ENCODE measurements at regions not wholly inside any gene's neighbourhood (a gene's known extent, or its start where the extent isn't known, plus 50 kb on each side); places are given as distances from the start of the nearest gene placed in this dataset.

- H3K27me3 Mint-ChIP-seq: no peaks in the 10 kb centered on the region
- Histone ChIP-seq H3K36me3 (replicated peaks in 1 of 2; ENCODE audit: control extremely low read depth in 1 of 2, control insufficient read depth in 1 of 2, extremely low read depth in 1 of 2, insufficient read depth in 2 of 2, low read length in 1 of 2) (no peaks in the 10 kb centered on the region), H3K79me2 (ENCODE audit: control insufficient read depth, insufficient read depth, low read length) (no peaks in the 10 kb centered on the region), H3K27ac (ENCODE audit: low read length in 2 of 2) (no peak overlapping the region), H4K20me1 (ENCODE audit: control insufficient read depth, insufficient read depth, low read length, poor library complexity, severe bottlenecking) (no peaks in the 10 kb centered on the region), H2AFZ (ENCODE audit: insufficient read depth, low read depth, low read length, poor library complexity, severe bottlenecking) (no peak overlapping the region), H3K4me1 (ENCODE audit: control insufficient read depth in 2 of 2, insufficient read depth in 2 of 2, low read length in 2 of 2) (no peaks in the 10 kb centered on the region), H3K4me3 (ENCODE audit: control extremely low read depth in 1 of 5, extremely low read depth in 1 of 5, insufficient read depth in 1 of 5, low read depth in 2 of 5, low read length in 4 of 5) (no peak overlapping the region), H3K27me3 (replicated peaks in 1 of 4; ENCODE audit: control extremely low read depth in 1 of 4, control insufficient read depth in 3 of 4, insufficient read depth in 4 of 4, low read length in 3 of 4) (no peaks in the 10 kb centered on the region), H3K9me3 (ENCODE audit: control extremely low read depth in 1 of 3, control insufficient read depth in 2 of 3, insufficient read depth in 1 of 3, low read length in 2 of 3) (peaks cover 0 to 4% (median 0%) of the 10 kb centered on the region in 3 donors), H3K4me2 (replicated peaks; ENCODE audit: low read depth, low read length, poor library complexity, severe bottlenecking) (no peak overlapping the region), H3K9ac (ENCODE audit: low read length) (no peak overlapping the region)
- intact Hi-C loops (cut with micrococcal nuclease): no loop called here
- H3K4me3 Mint-ChIP-seq: no peak overlapping the region
- no peak for TF ChIP-seq EZH2 (IDR thresholded peaks at IDR 0.05; ENCODE audit: borderline replicate concordance, insufficient read depth, low read depth, low read length, poor library complexity, severe bottlenecking)
- TF ChIP-seq, protein P1, sequence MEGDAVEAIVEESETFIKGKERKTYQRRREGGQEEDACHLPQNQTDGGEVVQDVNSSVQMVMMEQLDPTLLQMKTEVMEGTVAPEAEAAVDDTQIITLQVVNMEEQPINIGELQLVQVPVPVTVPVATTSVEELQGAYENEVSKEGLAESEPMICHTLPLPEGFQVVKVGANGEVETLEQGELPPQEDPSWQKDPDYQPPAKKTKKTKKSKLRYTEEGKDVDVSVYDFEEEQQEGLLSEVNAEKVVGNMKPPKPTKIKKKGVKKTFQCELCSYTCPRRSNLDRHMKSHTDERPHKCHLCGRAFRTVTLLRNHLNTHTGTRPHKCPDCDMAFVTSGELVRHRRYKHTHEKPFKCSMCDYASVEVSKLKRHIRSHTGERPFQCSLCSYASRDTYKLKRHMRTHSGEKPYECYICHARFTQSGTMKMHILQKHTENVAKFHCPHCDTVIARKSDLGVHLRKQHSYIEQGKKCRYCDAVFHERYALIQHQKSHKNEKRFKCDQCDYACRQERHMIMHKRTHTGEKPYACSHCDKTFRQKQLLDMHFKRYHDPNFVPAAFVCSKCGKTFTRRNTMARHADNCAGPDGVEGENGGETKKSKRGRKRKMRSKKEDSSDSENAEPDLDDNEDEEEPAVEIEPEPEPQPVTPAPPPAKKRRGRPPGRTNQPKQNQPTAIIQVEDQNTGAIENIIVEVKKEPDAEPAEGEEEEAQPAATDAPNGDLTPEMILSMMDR (IDR thresholded peaks at IDR 0.05): no peak
- 100% methylated on average over 1 of the region's 2 CpGs for WGBS (ENCODE audit: insufficient coverage)
- no peak for ATAC-seq (ENCODE audit: low read depth)
- no peak for DNase-seq
- H3K4me1 Mint-ChIP-seq: no peaks in the 10 kb centered on the region
- ChIA-PET POLR2A (no interaction called here), CTCF (no interaction called here)
- no peak overlapping the region for H3K27ac Mint-ChIP-seq
- H3K9me3 Mint-ChIP-seq (ENCODE audit: insufficient read depth): no peaks in the 10 kb centered on the region
Measured at GRCh38 chr5:91687430-91687829, 304.3 kb upstream of the ARRDC3 start.

DNA sequence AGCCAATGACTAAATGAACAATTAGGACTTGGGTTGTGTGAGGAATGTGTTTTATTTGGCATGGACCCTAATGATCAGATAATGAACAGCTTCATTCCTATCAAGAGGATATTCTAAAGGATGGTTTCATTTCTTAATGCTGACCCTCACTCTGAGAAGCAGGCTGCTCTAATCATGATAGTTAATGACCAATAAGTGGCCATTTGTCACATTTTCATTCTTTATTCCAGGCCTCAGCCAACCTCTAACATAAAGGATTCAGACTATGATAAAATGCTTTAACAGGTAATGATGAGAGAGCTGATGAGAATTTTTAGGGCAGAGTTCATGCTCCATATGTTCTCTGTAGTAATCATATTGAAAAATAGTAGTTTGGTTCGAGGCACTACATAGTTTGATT is 301.5 kb upstream of the ARRDC3 start:
- ChIA-PET POLR2A (no interaction called here), CTCF (no interaction called here)
- DNase-seq (no peak), ATAC-seq (ENCODE audit: low read depth) (no peak)
- intact Hi-C loops (cut with micrococcal nuclease): no loop called here
- no peaks in the 10 kb centered on the region for H3K36me3 ChIP-seq (replicated peaks in 1 of 2; ENCODE audit: control extremely low read depth in 1 of 2, control insufficient read depth in 1 of 2, extremely low read depth in 1 of 2, insufficient read depth in 2 of 2, low read length in 1 of 2)
- H2AFZ ChIP-seq (ENCODE audit: insufficient read depth, low read depth, low read length, poor library complexity, severe bottlenecking): no peak overlapping the region
- no peak overlapping the region for H3K4me2 ChIP-seq (replicated peaks; ENCODE audit: low read depth, low read length, poor library complexity, severe bottlenecking)
- Mint-ChIP-seq H3K27me3 (no peaks in the 10 kb centered on the region), H3K27ac (no peak overlapping the region), H3K4me1 (no peaks in the 10 kb centered on the region), H3K9me3 (ENCODE audit: insufficient read depth) (no peaks in the 10 kb centered on the region), H3K4me3 (no peak overlapping the region)
- no peaks in the 10 kb centered on the region for H3K27me3 ChIP-seq (replicated peaks in 1 of 4; ENCODE audit: control extremely low read depth in 1 of 4, control insufficient read depth in 3 of 4, insufficient read depth in 4 of 4, low read length in 3 of 4)
- no peaks in the 10 kb centered on the region for H3K79me2 ChIP-seq (ENCODE audit: control insufficient read depth, insufficient read depth, low read length)
- H3K9ac ChIP-seq (ENCODE audit: low read length): no peak overlapping the region
- H3K4me1 ChIP-seq (ENCODE audit: control insufficient read depth in 2 of 2, insufficient read depth in 2 of 2, low read length in 2 of 2): no peaks in the 10 kb centered on the region
- H4K20me1 ChIP-seq (ENCODE audit: control insufficient read depth, insufficient read depth, low read length, poor library complexity, severe bottlenecking): no peaks in the 10 kb centered on the region
- H3K4me3 ChIP-seq (ENCODE audit: control extremely low read depth in 1 of 5, extremely low read depth in 1 of 5, insufficient read depth in 1 of 5, low read depth in 2 of 5, low read length in 4 of 5): no peak overlapping the region
- no CpG with 5 or more reads among the region's 1 CpG for WGBS (ENCODE audit: insufficient coverage)
- H3K9me3 ChIP-seq (ENCODE audit: control extremely low read depth in 1 of 3, control insufficient read depth in 2 of 3, insufficient read depth in 1 of 3, low read length in 2 of 3): no peaks in the 10 kb centered on the region
- H3K27ac ChIP-seq (ENCODE audit: low read length in 2 of 2): no peak overlapping the region
- no peak for TF ChIP-seq EZH2 (IDR thresholded peaks at IDR 0.05; ENCODE audit: borderline replicate concordance, insufficient read depth, low read depth, low read length, poor library complexity, severe bottlenecking)
- TF ChIP-seq, protein P1 (IDR thresholded peaks at IDR 0.05): no peak

All from B cell (primary cell).